Chondrocyte (in vitro differentiated cells): ENCODE measurements at regions not wholly inside any gene's neighbourhood (a gene's known extent, or its start where the extent isn't known, plus 50 kb on each side); places are given as distances from the start of the nearest gene placed in this dataset.
A peak's percentile ranks its signal among the peaks of the same experiment; 100 is the strongest.

Experiments used
- DNase-seq: peaks from one replicate; pipeline ENCODE4 v3.0.0; 2021; ENCODE audit warnings: mixed read lengths, low spot score
- H3K27ac Mint-ChIP-seq: one replicate; pipeline ENCODE4 v1.8.0; 2021; ENCODE audit warnings: mild to moderate bottlenecking, moderate library complexity, mixed read lengths; ENCODE audit not compliant: unreplicated experiment
- H3K27me3 Mint-ChIP-seq: 2 replicates; pipeline ENCODE4 v1.8.0; 2021; ENCODE audit warnings: low read depth, mixed read lengths
- H3K36me3 Mint-ChIP-seq: 2 replicates; pipeline ENCODE4 v1.8.0; 2021; ENCODE audit warnings: low read depth, mixed read lengths
- H3K4me1 Mint-ChIP-seq: 2 replicates; pipeline ENCODE4 v1.8.0; 2021; ENCODE audit warnings: low read depth, mild to moderate bottlenecking, mixed read lengths
- H3K4me3 Mint-ChIP-seq: one replicate; pipeline ENCODE4 v1.8.0; 2021; ENCODE audit warnings: mild to moderate bottlenecking, moderate library complexity, mixed read lengths; ENCODE audit not compliant: unreplicated experiment
- H3K9me3 Mint-ChIP-seq: 2 replicates; pipeline ENCODE4 v1.8.0; 2021; ENCODE audit warnings: low read depth, mixed read lengths
- CTCF ChIP-seq: fragments of 200-600 bp; sonication (generic); IDR thresholded peaks from 2 replicates; pipeline ENCODE4 v1.5.0; 2021; ENCODE audit warnings: antibody characterized with exemption, mild to moderate bottlenecking, moderate library complexity

GRCh38 chr10:52889611-52890010 lies 117.0 kb upstream of the MBL2 start:
- H3K27ac Mint-ChIP-seq, result no peak overlapping the region
- no peaks in the 10 kb centered on the region for H3K36me3 Mint-ChIP-seq
- no peak for TF ChIP-seq CTCF
- H3K9me3 Mint-ChIP-seq, result no peaks in the 10 kb centered on the region
- no peak overlapping the region for H3K4me3 Mint-ChIP-seq
- DNase-seq, result no peak
- H3K27me3 Mint-ChIP-seq, result peaks cover 12% of the 10 kb centered on the region
- peaks cover 14% of the 10 kb centered on the region for H3K4me1 Mint-ChIP-seq

- no peak for DNase-seq
- H3K27ac Mint-ChIP-seq, result no peak overlapping the region
- H3K9me3 Mint-ChIP-seq, result no peaks in the 10 kb centered on the region
- peak overlapping the region; percentile 57 for H3K4me3 Mint-ChIP-seq
- H3K4me1 Mint-ChIP-seq, result peaks cover 21% of the 10 kb centered on the region
- no peaks in the 10 kb centered on the region for H3K36me3 Mint-ChIP-seq
- TF ChIP-seq CTCF, result peak; percentile 93
- peaks cover 12% of the 10 kb centered on the region for H3K27me3 Mint-ChIP-seq
These were observed 111.7 kb upstream of the MBL2 start for GRCh38 chr10:52883996-52884871.

GRCh38 chr10:52879091-52879807 lies 106.7 kb upstream of the MBL2 start:
- peaks cover 2% of the 10 kb centered on the region for H3K27me3 Mint-ChIP-seq
- no peak for DNase-seq
- peaks cover 26% of the 10 kb centered on the region for H3K4me1 Mint-ChIP-seq
- H3K4me3 Mint-ChIP-seq, result no peak overlapping the region
- no peaks in the 10 kb centered on the region for H3K36me3 Mint-ChIP-seq
- H3K27ac Mint-ChIP-seq, result no peak overlapping the region
- no peak for TF ChIP-seq CTCF
- no peaks in the 10 kb centered on the region for H3K9me3 Mint-ChIP-seq

- no peak overlapping the region for H3K4me3 Mint-ChIP-seq
- H3K27me3 Mint-ChIP-seq, result peaks cover 2% of the 10 kb centered on the region
- no peak for TF ChIP-seq CTCF
- no peak overlapping the region for H3K27ac Mint-ChIP-seq
- no peaks in the 10 kb centered on the region for H3K36me3 Mint-ChIP-seq
- peaks cover 22% of the 10 kb centered on the region for H3K4me1 Mint-ChIP-seq
- no peak for DNase-seq
- H3K9me3 Mint-ChIP-seq, result no peaks in the 10 kb centered on the region
These were observed 104.9 kb upstream of the MBL2 start for GRCh38 chr10:52877451-52877850.

- DNase-seq, result no peak
- no peaks in the 10 kb centered on the region for H3K27me3 Mint-ChIP-seq
- TF ChIP-seq CTCF, result no peak
- no peak overlapping the region for H3K27ac Mint-ChIP-seq
- no peak overlapping the region for H3K4me3 Mint-ChIP-seq
- H3K9me3 Mint-ChIP-seq, result no peaks in the 10 kb centered on the region
- H3K4me1 Mint-ChIP-seq, result peaks cover 19% of the 10 kb centered on the region
- H3K36me3 Mint-ChIP-seq, result no peaks in the 10 kb centered on the region
These were observed 102.8 kb upstream of the MBL2 start for GRCh38 chr10:52875336-52875735.
